GM21390 (cell line): ENCODE measurements at regions not wholly inside any gene's neighbourhood (a gene's known extent, or its start where the extent isn't known, plus 50 kb on each side); places are given as distances from the start of the nearest gene placed in this dataset.

Experiments used
- ATAC-seq: cut with Tn5 transposase; IDR thresholded peaks from one replicate; pipeline ENCODE4 v1.9.1; 2021; ENCODE audit not compliant: unreplicated experiment

DNA sequence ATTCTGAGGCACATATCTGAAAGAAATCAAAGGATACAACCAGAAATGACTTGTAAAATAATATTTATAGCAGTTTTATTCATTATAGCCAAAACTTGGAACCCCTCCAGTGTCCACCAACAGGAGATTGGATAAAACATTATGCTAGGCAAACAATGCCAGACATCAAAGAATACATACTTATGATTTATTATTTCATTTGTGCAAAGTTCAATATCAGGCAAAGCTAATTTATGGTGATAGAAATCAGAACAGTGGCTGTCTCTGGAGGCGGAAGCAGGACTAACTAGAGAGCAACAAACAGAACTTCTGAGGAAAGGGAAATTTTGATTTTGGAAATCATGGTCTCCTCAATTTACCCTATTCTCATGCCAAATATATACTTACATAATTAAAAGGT lies 193.1 kb downstream of the ICE1 start:
- ATAC-seq: no peak

DNA sequence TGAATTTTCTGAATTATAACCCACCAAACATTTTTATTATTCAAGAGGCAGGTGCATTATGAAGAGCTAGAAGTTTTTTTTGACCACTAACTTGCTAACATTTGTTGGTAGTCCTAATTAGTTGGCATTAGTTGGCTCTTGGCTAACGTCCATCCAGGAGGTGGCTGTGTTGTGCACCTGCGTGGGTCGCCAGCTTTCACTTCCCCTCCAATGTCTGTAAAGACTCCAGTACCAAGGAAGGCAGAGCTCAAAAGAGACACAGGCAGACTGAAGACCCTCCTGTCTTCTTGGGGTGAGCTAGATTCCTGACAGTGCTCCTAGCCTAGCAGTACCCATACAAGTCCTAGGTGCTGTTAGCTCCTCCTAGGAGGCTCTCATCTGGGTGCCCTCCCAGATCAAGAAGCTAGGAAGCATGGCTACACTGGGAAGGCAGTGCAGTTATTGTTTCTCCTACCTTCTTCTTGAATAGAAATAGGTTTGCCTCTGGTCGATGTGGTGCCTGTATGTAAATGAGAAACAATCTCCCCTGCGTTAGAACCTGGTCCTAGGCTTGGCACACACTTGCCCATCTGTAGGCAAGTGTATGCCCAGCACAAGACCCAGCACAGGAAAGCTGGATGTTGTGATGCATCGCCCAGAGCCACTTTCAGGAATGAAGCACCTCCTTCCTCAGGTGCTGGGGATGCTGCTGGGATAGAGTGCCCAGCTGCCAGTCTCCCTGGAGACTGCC lies 190.9 kb downstream of the ICE1 start:
- ATAC-seq: peak; percentile 58

DNA sequence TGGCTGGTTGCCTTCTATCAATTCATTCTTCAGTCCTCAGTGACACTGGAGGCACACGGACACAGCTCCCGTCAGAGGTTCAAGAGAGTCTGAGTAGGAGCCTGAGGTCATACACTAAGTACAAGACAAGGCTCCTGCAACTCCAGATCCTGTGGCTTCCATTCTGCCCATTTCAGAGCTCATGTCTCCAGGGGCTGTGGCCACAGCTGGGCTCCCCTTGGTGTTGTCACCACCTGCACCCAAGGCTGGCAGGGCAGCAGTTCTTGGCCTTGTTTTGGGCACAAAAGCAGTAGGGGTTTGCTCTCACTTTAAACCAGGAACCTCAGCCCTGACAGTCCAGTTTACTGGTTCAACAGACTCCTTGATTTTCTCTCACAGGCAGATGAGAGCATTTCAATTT lies 189.6 kb downstream of the ICE1 start:
- no peak for ATAC-seq

DNA sequence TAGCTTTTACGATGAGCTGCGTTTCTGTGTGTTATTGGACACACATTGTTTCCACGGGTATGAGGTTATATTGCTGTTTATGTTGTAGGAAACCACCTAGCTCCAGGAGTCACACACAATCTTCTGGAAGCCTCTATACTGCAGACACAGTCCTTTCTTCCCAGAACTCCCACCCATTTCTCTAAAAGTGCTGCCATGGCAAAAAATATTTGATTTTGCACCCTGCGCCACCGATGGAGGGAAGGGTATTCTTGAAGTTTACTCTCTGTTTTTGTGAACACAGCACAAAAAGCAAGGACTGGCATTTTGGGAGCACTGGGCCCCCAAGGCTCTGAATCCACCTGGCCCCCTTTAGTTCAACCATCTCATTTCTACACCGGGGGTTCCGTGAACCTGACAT lies 187.5 kb downstream of the ICE1 start:
- ATAC-seq: no peak

DNA sequence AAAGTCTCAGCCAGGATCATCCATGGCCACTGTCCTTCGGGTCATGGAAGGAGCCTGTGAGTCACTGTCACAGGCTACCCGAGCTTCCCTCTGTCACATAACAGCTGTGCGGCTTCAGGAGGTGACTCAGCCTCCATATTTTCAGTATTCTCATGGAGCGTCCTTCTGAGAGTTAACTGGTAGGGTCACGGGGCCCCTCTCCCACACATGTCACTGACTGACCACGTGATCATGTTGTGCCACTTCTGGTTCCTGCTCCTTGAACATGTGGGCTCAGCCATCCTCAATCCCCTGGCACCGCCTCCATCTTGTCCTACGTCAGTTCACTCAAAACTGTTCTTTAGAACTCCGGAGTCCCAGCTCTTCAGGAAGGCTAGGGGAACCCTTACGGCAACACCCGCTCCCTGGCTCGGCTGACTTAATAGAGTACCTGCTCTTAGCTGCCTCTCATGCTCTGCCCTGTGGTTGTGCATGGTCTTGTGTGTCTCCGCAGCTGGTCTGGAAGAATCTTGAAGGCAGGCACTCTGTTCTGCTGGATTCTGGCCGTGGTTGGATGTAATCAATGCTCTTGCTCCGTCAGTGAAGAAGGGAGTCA lies 182.8 kb downstream of the ICE1 start:
- no peak for ATAC-seq

DNA sequence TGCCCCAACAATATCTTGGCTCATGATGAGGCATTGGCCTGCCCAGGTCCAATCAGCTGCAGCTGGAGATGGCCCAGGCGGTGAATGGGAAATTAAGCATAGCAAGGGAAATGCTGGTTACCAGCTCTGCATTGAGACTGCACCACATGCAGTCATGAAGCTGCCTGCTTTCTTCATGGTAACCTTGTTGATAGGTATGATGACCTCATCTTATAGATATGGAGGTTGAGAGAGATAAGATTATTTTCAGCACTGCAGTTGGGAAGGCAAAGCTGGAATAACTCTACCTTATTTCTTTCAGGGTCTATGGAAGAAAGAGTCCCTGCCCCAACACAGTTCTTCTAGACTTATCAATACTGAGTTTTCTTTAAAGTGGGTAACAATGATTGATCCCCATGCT lies 180.1 kb downstream of the ICE1 start:
- ATAC-seq: no peak

DNA sequence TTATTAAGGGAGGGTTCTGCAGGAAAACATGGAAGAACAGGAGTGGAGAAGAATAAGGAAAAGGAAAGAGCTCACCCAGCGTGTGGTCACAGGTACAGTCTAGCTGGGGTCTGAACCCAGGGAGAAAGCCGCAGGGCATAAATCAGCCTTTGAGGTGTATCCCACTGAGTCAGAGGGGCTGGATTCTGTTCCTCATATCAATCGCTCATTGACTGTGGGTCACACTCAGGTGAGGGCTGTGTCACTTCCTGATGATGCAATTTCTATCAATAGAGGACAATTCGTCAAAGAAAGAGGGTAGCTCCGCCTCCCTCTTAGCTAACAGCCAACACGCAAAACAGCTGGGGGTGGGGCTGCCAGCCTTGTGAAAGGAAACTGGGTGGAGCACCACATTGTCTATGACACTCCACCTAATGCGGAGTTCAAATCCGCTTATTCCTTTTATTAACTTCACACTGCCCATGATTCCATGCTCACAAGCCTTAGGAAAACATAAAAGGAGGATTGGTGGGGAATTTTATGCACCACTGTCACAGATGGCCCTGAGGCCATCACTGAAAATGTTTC lies 176.2 kb downstream of the ICE1 start:
- ATAC-seq: no peak

DNA sequence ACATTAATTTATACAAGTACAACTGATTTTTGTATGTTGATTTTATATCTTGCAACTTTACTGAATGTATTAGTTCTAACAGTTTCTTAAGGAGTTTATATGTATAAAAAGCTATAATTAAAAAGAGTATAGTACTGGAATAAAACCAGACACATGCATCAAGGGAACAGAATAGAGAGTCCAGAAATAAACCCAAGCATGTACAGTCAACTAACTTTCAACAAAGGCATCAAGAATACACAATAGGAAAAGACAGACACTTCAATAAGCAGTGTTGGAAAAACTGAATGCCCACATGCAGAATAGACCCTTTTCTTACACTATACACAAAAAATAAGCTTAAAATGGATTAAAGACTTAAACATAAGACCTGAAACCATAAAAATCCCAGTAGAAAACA lies 170.9 kb downstream of the ICE1 start:
- ATAC-seq: no peak

DNA sequence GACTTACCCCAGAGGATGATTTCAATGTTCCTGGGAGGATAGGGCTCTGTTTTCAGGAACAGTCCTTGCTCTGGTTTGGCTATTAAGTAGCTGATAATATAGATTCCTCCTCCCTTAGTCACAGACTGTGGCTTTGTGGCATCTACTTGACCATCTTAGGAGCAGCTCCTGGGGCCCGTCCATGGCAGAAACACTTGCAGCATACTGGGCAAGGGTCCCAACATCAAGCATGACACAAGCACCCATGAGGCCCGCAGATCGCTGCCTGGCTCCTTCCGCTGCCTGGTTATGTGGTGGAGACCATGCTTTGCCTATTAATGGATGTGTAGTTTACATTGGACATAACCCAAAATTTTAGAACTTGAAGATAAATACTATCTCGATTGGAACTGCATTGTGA lies 170.1 kb downstream of the ICE1 start:
- no peak for ATAC-seq

DNA sequence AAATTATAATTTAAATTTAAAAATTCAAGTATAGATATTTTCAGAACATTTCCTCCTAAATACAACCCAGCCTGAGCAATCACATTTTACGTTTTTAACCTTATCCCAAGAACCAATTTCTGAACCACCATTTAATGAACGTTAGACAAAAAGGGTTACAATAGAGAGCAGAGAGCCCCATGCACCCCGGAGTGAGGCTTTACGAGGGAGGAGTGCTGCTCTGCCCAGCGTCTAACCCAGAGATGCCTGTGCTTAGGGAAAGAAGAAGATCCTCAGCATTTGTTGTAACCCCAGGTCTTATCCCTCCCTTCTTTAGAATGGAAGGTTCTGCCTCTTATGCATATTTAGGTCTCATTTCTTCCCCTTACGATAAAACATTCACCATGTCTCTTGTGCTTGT lies 169.1 kb downstream of the ICE1 start:
- ATAC-seq: no peak

DNA sequence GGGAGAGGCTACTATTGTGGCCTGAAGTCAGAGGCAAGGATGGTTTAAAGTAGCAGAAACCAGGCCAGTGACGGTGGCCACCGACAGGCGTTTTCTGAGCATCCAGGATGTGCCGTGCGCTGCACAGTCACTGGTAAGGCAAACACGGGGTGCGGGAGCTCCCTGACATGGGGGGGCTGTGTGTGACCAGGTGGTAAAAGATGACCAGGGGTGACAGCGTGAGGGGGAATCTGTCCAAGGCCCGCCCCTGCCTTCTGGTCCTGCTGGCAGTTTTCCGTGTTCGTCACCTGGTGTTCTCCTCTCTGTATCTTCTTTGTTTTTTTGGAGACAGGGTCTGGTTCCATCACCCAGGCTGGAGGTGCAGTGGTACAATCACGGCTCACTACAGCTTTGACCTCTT lies 167.4 kb downstream of the ICE1 start:
- ATAC-seq: no peak

DNA sequence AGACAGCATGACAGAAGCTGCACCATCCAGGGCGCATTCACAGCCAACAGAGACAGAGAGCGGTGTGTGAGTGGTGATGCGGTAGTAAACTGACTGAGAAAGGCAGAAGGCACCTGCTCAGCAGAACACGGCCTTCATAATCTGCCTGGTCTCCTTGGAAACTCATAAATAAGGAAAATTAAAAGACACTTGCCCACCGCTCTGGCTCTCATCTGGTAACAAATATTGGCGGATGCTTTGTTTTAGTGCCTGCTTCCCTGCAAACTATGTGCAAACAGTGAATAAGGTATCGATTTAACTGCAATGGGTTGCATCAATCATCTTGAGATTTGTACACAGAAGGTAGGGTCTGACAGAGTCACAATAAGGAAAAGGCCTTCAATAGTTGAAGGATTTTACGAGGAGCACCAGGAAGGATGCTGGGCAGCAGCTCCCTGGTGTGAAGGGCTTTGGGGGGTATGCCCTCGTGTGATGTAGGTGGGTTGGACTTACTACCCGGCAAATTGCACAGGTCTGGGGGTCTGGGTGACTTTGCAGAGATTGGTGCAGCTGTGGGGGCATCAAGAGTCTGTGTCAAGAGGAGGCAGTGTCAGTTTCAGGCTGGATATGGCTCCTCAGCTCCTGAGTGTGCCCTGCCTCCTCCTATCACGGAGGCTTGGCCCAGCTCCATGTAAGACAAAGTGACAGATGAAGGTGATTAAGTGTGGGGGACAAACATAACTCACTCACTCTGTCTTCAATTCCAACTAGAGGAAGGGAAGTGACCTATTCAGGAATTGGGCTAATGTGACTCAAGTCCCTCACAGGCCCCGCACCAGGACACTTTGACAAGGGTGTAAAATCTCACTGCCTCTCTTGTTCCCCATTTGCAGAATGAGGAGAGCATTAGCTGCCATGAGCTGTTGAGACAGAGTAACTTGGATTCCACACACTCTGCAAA lies 166.7 kb downstream of the ICE1 start:
- ATAC-seq: no peak

DNA sequence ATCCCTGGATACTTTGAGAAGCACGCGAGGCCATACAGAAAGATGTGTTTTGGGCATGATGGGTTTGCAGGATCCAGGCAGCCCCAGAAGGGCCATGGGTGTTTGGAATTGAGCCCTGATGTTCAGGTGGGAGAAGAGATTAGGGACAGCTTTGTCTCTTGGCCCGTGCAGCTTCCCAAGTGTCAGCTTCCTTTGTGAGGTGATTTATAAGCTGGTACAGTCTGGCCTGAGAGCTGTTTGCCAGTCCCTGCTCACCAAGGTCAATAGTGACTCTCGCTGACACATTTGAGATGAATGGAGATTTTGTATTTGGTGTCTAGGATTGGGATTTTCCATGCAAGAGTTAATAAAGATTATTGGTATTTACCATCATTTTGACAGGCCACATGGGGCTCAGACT lies 165.9 kb downstream of the ICE1 start:
- no peak for ATAC-seq

DNA sequence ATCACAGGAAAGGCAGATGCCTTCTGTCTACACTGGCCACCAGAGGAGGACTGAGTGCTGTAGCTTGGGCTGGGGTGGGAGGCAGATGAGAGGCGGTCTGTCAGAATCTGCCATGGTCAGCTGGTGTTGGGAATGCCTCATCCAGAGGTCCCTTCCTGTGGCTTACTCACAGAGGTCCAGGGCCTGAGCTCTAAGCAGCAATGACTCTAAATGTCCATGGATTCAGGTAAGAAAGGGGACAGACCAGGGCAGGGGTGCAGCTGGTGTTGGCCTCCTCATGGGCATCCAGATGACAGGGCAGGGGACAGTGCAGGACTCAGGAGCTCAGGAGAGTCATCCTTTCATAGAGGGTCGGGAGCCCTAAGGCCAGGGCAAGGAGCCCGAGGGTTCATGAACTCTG lies 165.0 kb downstream of the ICE1 start:
- no peak for ATAC-seq

DNA sequence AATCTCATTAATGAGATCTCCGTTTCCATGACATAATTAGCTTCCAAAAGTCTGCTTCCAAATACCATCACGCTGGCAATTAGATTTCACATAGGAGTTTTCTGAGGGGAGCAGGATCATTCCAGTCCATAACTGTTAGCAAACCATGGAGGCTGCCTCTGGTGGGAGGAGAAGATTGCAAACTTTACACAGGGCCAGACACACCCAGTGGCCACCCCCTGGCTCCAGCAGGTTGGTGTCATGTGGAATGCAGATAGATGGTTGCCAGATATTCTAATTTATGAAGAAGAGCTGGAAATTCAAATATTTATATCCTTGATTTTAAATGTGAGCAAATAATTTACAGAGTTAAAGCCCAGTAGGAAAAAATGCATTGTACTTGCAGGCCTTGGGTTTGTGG lies 164.2 kb downstream of the ICE1 start:
- no peak for ATAC-seq

DNA sequence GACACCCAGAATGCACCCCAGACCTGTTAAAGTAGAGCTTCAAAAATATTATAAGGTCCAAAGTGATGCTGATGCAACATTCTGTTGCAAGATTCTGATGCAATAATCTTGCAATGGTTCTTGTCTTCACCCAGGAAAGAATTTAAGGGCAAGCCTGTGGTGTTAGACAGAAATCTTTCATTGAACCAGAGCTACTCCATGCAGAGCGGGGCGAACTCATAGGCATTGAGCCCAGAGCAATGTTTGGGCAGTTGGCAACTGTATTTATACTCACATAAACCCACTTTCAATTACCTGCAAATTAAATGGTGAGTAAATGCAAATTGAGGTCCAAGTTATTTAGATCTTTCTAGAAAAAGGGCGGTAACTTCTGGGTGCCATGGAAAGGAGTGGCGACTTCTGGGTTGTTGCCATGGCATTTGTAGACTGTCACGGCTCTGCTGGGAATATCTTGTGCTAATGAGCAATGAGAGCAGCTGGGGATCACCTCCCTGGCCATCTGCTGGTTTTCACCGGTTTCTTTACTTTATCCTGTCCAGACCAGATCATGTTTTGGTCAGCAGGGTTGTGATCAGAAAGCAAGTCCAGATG lies 163.4 kb downstream of the ICE1 start:
- no peak for ATAC-seq

DNA sequence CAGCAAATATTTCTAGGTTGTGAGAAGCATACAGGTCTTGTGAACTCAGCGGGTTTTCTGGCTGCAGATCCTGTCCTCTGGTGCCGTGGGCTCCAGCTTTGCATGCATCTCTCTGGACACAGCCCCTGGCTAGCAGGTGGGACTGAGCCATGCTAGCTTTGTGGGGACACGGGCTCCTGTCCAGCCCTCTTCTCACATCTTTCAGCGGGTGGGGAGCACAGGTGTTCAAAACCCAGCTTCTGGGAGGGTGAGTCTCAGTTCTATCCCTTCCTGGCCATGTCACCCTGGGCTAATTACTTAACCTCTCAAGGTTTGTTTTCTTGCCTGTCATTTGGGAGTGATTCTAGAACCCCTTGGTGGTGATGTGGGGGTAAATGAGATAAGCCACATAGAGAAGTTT lies 162.3 kb downstream of the ICE1 start:
- no peak for ATAC-seq

DNA sequence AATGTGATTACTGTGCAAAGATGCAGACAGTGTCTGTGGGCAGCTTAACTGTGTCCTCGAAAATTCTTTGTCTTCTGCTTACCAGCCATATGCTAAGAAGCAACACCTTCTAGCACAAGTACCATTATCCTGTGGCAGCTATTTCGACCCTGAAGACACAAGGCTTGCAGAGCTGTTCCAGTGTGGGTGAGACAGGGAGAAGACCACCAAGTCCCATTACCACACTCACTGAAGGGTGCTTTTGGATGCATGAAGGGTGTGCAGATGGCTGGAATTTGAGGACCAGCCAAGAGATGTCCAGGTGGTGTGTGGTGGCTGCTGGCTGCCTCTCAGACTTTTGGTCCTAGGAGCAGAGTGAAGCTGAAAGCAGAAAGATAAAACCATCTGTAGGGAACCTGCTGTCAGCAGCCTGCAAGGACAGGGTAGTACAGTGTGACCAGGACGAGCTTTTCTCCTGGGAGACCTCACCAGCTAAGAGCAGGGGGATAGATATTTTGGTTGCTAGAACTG lies 161.8 kb downstream of the ICE1 start:
- no peak for ATAC-seq

DNA sequence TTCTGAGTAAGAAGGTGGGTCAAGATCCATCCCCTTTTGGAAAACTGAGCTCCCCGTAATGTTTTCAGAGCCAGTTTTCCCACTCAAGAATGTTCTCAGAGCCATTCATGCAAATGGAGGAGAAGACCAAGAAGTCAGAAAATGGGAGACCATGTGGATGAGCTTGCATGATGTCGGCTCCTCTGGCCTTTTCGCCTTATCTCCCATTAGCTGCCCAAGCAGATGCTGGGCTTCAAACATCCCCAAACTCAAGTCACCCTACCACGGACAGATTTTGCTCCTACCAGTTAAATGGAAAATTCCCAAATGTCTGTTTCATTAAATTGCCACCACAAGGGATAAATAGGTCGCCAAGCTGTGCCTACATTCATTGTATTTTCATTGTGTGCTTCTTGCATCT lies 161.4 kb downstream of the ICE1 start:
- no peak for ATAC-seq

DNA sequence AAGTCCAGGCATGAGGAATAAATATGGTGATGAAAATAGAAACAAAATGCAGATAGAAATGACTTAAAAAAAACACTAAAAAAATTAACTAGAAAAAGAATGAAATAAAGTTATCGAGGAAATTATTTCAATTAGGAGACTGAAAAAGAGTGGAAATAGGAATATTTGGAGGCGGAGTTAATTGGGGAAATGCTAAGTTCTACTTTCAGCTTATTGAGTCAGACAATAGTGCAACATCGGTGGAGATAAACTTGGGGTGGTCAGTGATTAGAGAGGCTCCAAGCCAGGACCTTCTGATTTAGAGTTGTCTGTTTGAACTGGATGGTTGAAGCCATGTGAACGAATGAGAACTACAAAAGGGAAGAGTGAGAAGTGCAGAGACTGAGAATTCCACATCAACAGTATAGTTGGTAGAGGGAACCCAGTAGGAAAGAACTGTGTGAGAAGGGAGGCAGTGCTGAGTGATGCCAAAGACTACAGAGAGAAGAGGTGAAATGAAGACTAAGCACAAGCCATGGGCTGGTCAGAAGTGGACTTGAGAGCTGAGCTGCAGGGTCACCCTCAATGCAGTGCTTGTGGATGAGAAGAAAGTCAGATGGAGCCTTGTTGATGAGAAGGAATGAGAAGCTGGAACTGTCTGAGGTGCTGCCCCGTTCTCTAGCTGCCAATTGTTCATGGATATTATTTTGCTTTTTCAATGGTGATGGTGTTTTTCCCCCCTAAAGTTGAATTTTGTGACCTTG lies 160.7 kb downstream of the ICE1 start:
- no peak for ATAC-seq
